Gastrocnemius medialis (tissue), 4 donors: ENCODE measurements at regions not wholly inside any gene's neighbourhood (a gene's known extent, or its start where the extent isn't known, plus 50 kb on each side); places are given as distances from the start of the nearest gene placed in this dataset.

Experiments used
- CTCF ChIP-seq, 5 experiments: fragments of 450-650 bp in 3 of 5; fragments of 200-600 bp in 2 of 5; sonication (generic) in 2 of 5; IDR thresholded peaks in 4 of 5; conservative IDR thresholded peaks in 1 of 5; 1 replicate in 4 of 5; 2 replicates in 1 of 5; pipeline ENCODE4 v1.5.1; 2016 to 2019; ENCODE audit warnings: antibody characterized with exemption in 5 of 5, mild to moderate bottlenecking in 3 of 5, moderate library complexity in 3 of 5
- POLR2A ChIP-seq, 2 donors: fragments of 450-650 bp; IDR thresholded peaks; one replicate each; pipeline ENCODE4 v1.6.1; 2017; ENCODE audit warnings: antibody characterized with exemption in 2 of 2, mild to moderate bottlenecking in 2 of 2, moderate library complexity in 2 of 2

GRCh38 chr13:107043021-107043956 is 475.4 kb upstream of the ARGLU1 start:
- TF ChIP-seq CTCF (IDR thresholded peaks at IDR 0.05 in 4 of 5, conservative IDR thresholded peaks at IDR 0.05 in 1 of 5), result no peak
- no peak for TF ChIP-seq POLR2A (IDR thresholded peaks at IDR 0.05)
